ENCODE measurements at regions not wholly inside any gene's neighbourhood (a gene's known extent, or its start where the extent isn't known, plus 50 kb on each side); places are given as distances from the start of the nearest gene placed in this dataset.

GRCh38 chr3:30467596-30468238, 138.7 kb upstream of the TGFBR2 start:
- no peak for TF ChIP-seq CTCF (IDR thresholded peaks at IDR 0.05)
- TF ChIP-seq POLR2AphosphoS5 (IDR thresholded peaks at IDR 0.05; ENCODE audit: low read depth, low read length): no peak
- TF ChIP-seq, protein P1, sequence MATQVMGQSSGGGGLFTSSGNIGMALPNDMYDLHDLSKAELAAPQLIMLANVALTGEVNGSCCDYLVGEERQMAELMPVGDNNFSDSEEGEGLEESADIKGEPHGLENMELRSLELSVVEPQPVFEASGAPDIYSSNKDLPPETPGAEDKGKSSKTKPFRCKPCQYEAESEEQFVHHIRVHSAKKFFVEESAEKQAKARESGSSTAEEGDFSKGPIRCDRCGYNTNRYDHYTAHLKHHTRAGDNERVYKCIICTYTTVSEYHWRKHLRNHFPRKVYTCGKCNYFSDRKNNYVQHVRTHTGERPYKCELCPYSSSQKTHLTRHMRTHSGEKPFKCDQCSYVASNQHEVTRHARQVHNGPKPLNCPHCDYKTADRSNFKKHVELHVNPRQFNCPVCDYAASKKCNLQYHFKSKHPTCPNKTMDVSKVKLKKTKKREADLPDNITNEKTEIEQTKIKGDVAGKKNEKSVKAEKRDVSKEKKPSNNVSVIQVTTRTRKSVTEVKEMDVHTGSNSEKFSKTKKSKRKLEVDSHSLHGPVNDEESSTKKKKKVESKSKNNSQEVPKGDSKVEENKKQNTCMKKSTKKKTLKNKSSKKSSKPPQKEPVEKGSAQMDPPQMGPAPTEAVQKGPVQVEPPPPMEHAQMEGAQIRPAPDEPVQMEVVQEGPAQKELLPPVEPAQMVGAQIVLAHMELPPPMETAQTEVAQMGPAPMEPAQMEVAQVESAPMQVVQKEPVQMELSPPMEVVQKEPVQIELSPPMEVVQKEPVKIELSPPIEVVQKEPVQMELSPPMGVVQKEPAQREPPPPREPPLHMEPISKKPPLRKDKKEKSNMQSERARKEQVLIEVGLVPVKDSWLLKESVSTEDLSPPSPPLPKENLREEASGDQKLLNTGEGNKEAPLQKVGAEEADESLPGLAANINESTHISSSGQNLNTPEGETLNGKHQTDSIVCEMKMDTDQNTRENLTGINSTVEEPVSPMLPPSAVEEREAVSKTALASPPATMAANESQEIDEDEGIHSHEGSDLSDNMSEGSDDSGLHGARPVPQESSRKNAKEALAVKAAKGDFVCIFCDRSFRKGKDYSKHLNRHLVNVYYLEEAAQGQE (IDR thresholded peaks at IDR 0.05; ENCODE audit: insufficient read depth in 1 of 2, low read depth in 2 of 2, low read length in 1 of 2): no peak
- TF ChIP-seq SIN3A (IDR thresholded peaks at IDR 0.05; ENCODE audit: borderline replicate concordance, insufficient read depth, low read depth, low read length): no peak

Measured in Panc1 (cell line).